ENCODE measurements at regions not wholly inside any gene's neighbourhood (a gene's known extent, or its start where the extent isn't known, plus 50 kb on each side); places are given as distances from the start of the nearest gene placed in this dataset.
"Not testable (repeated sequence)": the region's sequence is repeated elsewhere in the genome, so short reads cannot be mapped to it uniquely, and the experiment has no call there.

DNA sequence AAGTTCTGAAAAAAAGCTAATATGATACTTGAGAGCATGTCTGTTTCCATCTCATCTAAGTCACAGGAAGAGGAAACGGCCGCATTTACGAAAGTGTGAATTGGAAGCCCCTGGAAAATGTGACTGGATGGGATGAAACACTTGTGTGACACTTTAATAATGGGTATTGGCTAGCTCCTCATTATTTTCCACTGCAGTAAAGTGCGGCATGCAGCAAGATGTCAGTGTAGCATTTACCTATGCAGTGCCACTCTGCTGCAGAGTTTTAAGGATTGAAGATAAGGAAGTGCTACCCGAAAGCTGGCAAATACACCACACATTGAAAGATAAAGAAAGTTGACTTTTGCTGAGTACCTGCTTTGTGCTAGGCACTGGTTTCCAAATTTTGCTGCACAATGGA is 249.5 kb upstream of the FAM240B start:
- H3K4me1 Mint-ChIP-seq (ENCODE audit: low read depth); DNase-seq (ENCODE audit: low spot score); H3K4me3 Mint-ChIP-seq (ENCODE audit: unreplicated experiment); H3K27me3 Mint-ChIP-seq (ENCODE audit: low read depth); H3K27ac Mint-ChIP-seq (ENCODE audit: unreplicated experiment); H3K36me3 Mint-ChIP-seq (ENCODE audit: low read depth); H3K9me3 Mint-ChIP-seq (ENCODE audit: low read depth): not testable (repeated sequence)

DNA sequence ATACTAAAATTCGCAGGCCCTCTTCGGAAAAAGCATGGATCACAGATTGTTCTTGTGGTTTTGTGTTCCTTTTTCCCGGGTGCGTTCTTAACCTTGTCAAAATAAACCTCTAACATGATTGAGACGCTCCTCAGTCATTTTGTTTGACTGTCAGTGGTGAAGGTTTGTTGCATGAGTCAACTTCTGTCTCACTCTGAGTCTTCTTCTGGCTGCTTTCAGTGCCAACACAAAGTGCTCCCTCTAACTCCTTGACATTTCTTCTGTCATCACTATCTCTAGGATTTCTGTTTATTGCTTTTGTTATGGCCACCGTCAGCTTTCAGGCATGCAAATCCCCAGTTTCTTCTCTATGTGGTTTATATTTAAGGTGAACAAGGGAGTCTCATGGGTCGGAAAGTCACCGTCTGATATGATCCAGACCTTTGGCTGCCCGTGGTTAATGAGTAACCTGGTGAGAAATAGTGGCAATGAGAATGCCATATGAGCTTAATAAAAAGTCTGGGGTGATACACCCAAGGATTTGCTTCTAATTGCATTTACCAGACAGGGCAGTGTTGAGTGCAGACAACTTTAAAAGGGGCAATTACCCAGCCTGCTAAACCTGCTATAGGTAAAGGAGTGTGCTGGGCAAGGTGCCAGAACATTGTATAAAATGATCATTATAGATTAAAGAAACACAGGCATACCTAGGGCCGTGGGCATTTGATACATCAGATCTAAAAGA is 248.9 kb upstream of the FAM240B start:
- not testable (repeated sequence) for H3K36me3 Mint-ChIP-seq (ENCODE audit: low read depth); H3K4me3 Mint-ChIP-seq (ENCODE audit: unreplicated experiment); H3K27me3 Mint-ChIP-seq (ENCODE audit: low read depth); H3K27ac Mint-ChIP-seq (ENCODE audit: unreplicated experiment); DNase-seq (ENCODE audit: low spot score); H3K9me3 Mint-ChIP-seq (ENCODE audit: low read depth); H3K4me1 Mint-ChIP-seq (ENCODE audit: low read depth)

DNA sequence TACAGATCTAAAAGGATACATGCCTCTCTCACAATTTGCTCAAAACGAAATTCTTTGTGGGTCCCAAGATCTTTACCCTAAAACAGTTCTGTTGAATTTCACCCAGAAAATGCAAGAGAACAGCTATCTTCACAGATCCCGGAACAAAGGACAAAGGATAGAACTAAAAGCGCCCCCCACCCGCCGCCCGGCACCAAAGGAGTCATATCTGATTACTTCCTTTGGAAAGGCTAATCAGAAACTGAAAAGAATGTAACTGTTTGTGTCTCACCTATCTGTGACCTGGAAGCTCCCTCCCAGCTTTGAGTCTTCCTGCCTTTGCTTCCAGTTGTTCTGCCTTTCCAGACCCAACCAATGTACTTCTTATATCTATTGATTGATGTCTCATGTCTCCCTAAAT is 247.9 kb upstream of the FAM240B start:
- DNase-seq (ENCODE audit: low spot score); H3K36me3 Mint-ChIP-seq (ENCODE audit: low read depth); H3K4me3 Mint-ChIP-seq (ENCODE audit: unreplicated experiment); H3K4me1 Mint-ChIP-seq (ENCODE audit: low read depth); H3K27me3 Mint-ChIP-seq (ENCODE audit: low read depth); H3K27ac Mint-ChIP-seq (ENCODE audit: unreplicated experiment); H3K9me3 Mint-ChIP-seq (ENCODE audit: low read depth): not testable (repeated sequence)

DNA sequence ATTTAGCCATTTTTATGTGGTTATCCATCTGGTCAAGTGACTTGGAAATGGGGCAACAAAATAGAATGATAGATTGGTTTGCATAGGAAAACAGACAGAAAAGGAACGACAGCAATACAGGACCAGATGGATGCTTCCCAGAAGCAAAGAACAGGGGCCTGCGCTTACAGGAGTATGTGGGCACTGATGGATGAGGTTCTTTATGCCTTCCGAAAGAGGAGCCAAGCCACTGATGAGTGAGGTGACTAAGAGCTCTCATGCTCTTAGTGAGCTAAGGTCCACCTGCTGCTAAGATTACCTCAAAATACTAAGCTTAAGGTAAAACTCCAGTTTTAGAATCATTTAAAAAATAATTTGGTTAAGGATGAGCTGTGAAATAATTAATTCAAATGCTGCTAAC is 247.4 kb upstream of the FAM240B start:
- not testable (repeated sequence) for H3K4me3 Mint-ChIP-seq (ENCODE audit: unreplicated experiment); H3K36me3 Mint-ChIP-seq (ENCODE audit: low read depth); H3K27me3 Mint-ChIP-seq (ENCODE audit: low read depth); H3K4me1 Mint-ChIP-seq (ENCODE audit: low read depth); H3K27ac Mint-ChIP-seq (ENCODE audit: unreplicated experiment); H3K9me3 Mint-ChIP-seq (ENCODE audit: low read depth); DNase-seq (ENCODE audit: low spot score)

DNA sequence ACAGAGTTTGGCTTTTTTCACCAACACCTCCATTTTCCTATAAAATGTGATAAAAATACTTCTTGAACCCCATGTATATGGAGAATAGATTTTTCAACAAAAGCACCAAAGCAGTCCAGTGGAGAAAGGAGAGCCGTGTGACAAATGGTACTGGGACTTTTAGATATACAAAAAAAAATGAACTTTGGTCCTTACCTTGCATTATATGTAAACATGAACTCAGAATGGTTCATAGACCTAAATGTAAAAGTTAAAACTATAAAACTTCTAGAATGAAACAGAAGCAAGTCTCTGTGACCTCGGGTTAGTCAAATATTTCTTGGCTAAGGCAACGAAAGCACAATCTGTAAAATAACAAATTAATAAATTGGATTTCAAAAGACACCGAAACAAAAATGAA is 239.9 kb upstream of the FAM240B start:
- not testable (repeated sequence) for H3K4me1 Mint-ChIP-seq (ENCODE audit: low read depth); H3K9me3 Mint-ChIP-seq (ENCODE audit: low read depth); H3K27ac Mint-ChIP-seq (ENCODE audit: unreplicated experiment); DNase-seq (ENCODE audit: low spot score); H3K27me3 Mint-ChIP-seq (ENCODE audit: low read depth); H3K36me3 Mint-ChIP-seq (ENCODE audit: low read depth); H3K4me3 Mint-ChIP-seq (ENCODE audit: unreplicated experiment)

GRCh38 chr9:38955837-38956236 is 235.9 kb upstream of the FAM240B start:
- H3K4me1 Mint-ChIP-seq (ENCODE audit: low read depth); H3K4me3 Mint-ChIP-seq (ENCODE audit: unreplicated experiment); DNase-seq (ENCODE audit: low spot score); H3K27me3 Mint-ChIP-seq (ENCODE audit: low read depth); H3K27ac Mint-ChIP-seq (ENCODE audit: unreplicated experiment); H3K9me3 Mint-ChIP-seq (ENCODE audit: low read depth); H3K36me3 Mint-ChIP-seq (ENCODE audit: low read depth): not testable (repeated sequence)

DNA sequence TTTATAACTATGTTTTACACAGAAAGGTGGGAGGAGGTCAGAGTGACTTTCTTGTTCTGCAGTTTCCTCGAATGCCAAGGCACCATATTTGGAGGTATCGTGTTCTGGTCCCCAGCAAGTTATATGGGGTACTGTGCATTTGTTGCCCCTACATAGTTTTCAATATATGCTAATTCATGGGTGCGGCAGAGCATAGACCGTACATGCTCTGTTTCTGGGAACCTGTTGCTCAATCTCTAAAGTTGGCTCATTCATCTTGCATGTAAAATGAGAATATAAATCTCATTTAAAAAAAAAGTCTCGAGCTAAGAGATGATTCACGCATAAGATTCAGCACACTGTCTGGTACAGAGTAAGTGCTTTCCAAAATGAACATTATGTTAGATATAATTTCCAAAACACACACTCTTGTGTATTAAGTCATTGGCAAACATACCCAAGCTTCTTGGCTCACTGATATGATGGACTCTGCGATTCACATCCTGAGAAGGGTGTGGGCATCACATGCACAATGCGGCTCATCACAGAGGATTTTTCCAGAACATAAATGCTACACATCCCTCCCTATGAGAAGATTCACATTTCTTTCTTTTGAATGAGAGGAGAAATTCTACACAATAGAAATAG is 232.9 kb upstream of the FAM240B start:
- not testable (repeated sequence) for H3K4me1 Mint-ChIP-seq (ENCODE audit: low read depth); DNase-seq (ENCODE audit: low spot score); H3K4me3 Mint-ChIP-seq (ENCODE audit: unreplicated experiment); H3K9me3 Mint-ChIP-seq (ENCODE audit: low read depth); H3K27me3 Mint-ChIP-seq (ENCODE audit: low read depth); H3K27ac Mint-ChIP-seq (ENCODE audit: unreplicated experiment); H3K36me3 Mint-ChIP-seq (ENCODE audit: low read depth)

DNA sequence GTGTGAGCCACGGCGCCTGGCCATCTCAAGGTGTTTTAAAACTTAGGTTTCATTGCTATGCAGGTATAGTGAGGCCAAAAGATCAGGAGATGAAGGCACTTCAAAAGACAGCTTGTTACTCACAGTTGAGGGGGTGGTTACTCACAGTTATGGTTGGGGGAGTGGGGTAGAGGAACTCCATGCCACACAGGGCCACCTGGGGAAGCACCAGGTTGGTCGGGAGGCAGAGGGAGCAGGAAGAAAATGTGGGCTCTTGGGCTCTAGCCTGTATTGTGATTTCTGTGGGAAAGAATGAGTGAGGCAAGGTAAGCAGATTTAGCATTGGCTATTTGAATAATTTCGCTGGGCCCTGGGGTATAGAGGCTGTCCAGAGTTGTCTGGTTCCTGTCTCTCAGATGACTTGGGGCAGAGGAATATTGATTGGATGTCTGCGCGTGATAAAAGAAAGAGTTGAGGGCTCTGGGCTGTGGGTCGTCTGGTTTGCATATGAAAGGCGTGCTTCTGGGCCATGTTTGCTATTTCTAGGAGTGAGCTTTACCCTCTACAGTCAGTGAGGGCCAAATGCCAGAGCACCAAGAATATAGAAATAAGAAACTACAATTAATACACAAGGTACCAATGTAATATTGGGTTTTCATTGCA is 226.1 kb upstream of the FAM240B start:
- not testable (repeated sequence) for H3K27ac Mint-ChIP-seq (ENCODE audit: unreplicated experiment); H3K36me3 Mint-ChIP-seq (ENCODE audit: low read depth); H3K9me3 Mint-ChIP-seq (ENCODE audit: low read depth); DNase-seq (ENCODE audit: low spot score); H3K4me3 Mint-ChIP-seq (ENCODE audit: unreplicated experiment); H3K4me1 Mint-ChIP-seq (ENCODE audit: low read depth); H3K27me3 Mint-ChIP-seq (ENCODE audit: low read depth)

DNA sequence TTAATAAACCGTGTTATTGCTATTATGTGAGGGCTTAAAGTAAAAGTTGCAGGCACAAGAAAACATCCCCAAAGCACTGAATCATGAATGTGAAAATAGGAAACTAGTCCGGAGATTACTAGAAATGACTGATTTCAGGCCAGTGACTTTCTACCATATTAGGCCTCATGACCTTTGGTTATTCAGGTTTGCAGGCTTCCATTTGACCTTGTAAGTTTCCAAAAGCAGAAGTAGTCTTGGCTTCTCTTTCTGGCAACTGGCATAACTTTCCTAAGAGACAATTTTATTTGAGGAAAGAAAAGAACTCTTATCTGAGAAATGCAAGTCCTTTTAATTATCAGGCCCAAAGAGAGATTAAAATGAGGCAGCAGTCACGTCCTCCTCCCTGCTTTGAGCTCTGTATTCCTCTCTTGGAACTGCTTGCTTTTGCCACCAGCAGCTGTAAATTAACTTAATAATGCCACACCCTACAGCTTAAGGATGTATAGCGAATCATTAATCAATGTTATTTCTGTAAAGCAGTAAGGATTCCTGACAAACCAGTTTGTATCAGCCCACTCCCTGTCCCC is 225.0 kb upstream of the FAM240B start:
- not testable (repeated sequence) for H3K9me3 Mint-ChIP-seq (ENCODE audit: low read depth); H3K4me1 Mint-ChIP-seq (ENCODE audit: low read depth); H3K4me3 Mint-ChIP-seq (ENCODE audit: unreplicated experiment); H3K27ac Mint-ChIP-seq (ENCODE audit: unreplicated experiment); DNase-seq (ENCODE audit: low spot score); H3K36me3 Mint-ChIP-seq (ENCODE audit: low read depth); H3K27me3 Mint-ChIP-seq (ENCODE audit: low read depth)

DNA sequence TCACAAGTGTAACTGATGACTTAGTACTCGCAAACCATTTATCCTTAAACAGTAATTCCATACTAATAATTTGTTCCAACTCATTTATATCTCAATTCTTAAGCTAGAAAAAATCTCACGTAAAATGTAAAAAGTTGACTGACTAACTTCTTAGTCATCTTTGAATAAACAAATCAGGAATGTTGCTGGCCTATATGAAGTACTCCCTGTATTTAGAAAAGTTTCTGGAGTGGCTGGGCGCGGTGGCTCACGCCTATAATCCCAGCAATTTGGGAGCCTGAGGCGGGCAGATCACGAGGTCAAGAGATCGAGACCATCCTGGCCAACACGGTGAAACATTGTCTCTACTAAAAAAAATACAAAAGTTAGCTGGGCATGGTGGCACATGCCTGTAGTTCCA is 220.6 kb upstream of the FAM240B start:
- not testable (repeated sequence) for H3K27ac Mint-ChIP-seq (ENCODE audit: unreplicated experiment); H3K4me3 Mint-ChIP-seq (ENCODE audit: unreplicated experiment); H3K27me3 Mint-ChIP-seq (ENCODE audit: low read depth); H3K36me3 Mint-ChIP-seq (ENCODE audit: low read depth); DNase-seq (ENCODE audit: low spot score); H3K9me3 Mint-ChIP-seq (ENCODE audit: low read depth); H3K4me1 Mint-ChIP-seq (ENCODE audit: low read depth)

DNA sequence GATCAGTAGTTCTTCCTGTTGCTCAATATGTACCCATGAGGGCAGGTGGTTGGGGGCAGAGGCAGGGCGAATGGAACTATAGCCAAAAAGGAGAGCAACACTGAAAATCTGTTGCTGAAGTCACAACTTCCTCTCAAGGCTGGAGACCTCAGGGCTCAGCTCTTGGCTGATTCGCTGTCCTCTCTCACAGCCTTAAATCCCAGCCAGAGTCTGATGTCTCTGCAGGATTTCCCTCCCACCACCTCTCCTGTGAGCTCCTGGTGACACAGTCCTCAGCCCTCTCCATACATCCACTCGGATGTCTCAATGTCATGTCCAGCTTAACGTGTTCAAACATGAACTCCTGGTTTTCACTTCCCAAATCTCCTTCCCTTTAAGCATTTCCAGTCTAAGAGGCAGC is 218.7 kb upstream of the FAM240B start:
- not testable (repeated sequence) for H3K27ac Mint-ChIP-seq (ENCODE audit: unreplicated experiment); H3K4me3 Mint-ChIP-seq (ENCODE audit: unreplicated experiment); H3K36me3 Mint-ChIP-seq (ENCODE audit: low read depth); DNase-seq (ENCODE audit: low spot score); H3K27me3 Mint-ChIP-seq (ENCODE audit: low read depth); H3K9me3 Mint-ChIP-seq (ENCODE audit: low read depth); H3K4me1 Mint-ChIP-seq (ENCODE audit: low read depth)

DNA sequence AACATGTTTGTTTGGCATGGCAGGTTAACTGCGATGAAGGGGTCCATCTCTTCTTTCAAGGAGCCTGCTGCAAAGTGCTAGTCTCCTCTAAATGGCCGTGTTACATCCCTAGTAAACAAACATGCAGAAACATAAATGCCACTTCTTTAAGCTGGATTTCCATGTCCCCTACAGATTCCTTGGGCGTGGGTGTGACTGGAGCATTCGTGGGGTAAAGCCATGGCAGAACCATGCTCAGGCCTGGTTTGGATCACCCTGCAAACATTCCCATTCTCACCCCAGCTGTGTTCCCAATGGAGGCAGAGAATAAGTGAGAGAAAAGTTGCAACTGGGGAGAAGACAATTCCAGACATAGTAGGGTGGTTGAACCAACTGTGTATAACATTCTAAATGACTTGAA is 208.0 kb upstream of the FAM240B start:
- H3K4me1 Mint-ChIP-seq (ENCODE audit: low read depth); H3K27me3 Mint-ChIP-seq (ENCODE audit: low read depth); DNase-seq (ENCODE audit: low spot score); H3K36me3 Mint-ChIP-seq (ENCODE audit: low read depth); H3K4me3 Mint-ChIP-seq (ENCODE audit: unreplicated experiment); H3K27ac Mint-ChIP-seq (ENCODE audit: unreplicated experiment); H3K9me3 Mint-ChIP-seq (ENCODE audit: low read depth): not testable (repeated sequence)

DNA sequence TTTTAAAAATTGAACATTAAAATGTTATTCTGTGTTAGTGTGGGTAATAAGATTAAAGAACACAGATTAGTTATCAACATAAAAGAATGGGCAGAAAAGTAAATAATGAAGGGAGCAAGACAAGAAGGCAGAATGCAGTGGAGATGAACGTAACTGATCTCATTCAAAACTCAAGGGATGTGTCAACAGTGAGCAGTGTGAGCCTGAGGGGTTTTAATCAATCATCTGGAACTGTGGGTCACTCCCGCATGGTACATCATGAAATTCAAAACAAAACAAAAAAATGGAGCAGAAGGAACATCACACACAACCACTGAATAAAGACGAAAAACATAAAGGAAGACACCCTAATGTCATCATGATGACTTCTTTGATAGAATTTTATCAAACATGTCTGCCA is 206.6 kb upstream of the FAM240B start:
- not testable (repeated sequence) for DNase-seq (ENCODE audit: low spot score)

More for the DNA sequence above, 206.6 kb upstream of the FAM240B start:
- H3K9me3 Mint-ChIP-seq (ENCODE audit: low read depth); H3K27ac Mint-ChIP-seq (ENCODE audit: unreplicated experiment); H3K4me1 Mint-ChIP-seq (ENCODE audit: low read depth); H3K4me3 Mint-ChIP-seq (ENCODE audit: unreplicated experiment); H3K36me3 Mint-ChIP-seq (ENCODE audit: low read depth); H3K27me3 Mint-ChIP-seq (ENCODE audit: low read depth): not testable (repeated sequence)
